VCaP (cell line): ENCODE measurements at regions not wholly inside any gene's neighbourhood (a gene's known extent, or its start where the extent isn't known, plus 50 kb on each side); places are given as distances from the start of the nearest gene placed in this dataset.

Experiments
- H3K27ac ChIP-seq: fragments of 450-650 bp; 2 replicates; pipeline ENCODE4 v1.5.1; 2017
- TF ChIP-seq, protein P1 (sequence below): fragments of 450-650 bp; conservative IDR thresholded peaks from 2 replicates; pipeline ENCODE4 v1.5.1; 2017; ENCODE audit warnings: mild to moderate bottlenecking, moderate library complexity

DNA sequence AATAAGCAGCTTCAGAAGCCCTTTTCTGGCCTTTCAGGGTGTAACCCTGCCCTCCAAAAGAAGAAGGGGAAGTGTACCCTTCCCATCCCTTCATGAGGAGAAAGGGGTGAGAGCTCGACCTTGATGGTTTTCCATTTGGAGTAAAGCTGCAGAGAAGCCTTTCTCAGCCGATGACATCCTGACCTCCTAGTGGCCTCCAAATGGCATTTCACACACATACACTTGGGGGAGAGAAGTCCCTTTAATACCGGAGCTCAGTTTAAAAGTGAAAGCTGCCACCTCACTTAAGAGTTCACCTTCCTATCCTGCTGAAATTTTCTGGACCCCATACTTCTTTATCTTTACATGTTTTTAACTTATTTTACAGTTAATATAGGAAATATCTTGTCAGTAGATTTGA lies 716.7 kb downstream of the DCDC2C start:
- H3K27ac ChIP-seq, result peak overlapping the region; percentile 34; the same call in 1 of the 2 replicates
- TF ChIP-seq, protein P1, sequence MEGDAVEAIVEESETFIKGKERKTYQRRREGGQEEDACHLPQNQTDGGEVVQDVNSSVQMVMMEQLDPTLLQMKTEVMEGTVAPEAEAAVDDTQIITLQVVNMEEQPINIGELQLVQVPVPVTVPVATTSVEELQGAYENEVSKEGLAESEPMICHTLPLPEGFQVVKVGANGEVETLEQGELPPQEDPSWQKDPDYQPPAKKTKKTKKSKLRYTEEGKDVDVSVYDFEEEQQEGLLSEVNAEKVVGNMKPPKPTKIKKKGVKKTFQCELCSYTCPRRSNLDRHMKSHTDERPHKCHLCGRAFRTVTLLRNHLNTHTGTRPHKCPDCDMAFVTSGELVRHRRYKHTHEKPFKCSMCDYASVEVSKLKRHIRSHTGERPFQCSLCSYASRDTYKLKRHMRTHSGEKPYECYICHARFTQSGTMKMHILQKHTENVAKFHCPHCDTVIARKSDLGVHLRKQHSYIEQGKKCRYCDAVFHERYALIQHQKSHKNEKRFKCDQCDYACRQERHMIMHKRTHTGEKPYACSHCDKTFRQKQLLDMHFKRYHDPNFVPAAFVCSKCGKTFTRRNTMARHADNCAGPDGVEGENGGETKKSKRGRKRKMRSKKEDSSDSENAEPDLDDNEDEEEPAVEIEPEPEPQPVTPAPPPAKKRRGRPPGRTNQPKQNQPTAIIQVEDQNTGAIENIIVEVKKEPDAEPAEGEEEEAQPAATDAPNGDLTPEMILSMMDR, result 0 out of 2 replicates have a peak, but pooled peaks have one; percentile 13

- TF ChIP-seq, protein P1, result no peak
- H3K27ac ChIP-seq, result no peak overlapping the region
These were observed 720.8 kb downstream of the DCDC2C start for GRCh38 chr2:4424153-4424552.

DNA sequence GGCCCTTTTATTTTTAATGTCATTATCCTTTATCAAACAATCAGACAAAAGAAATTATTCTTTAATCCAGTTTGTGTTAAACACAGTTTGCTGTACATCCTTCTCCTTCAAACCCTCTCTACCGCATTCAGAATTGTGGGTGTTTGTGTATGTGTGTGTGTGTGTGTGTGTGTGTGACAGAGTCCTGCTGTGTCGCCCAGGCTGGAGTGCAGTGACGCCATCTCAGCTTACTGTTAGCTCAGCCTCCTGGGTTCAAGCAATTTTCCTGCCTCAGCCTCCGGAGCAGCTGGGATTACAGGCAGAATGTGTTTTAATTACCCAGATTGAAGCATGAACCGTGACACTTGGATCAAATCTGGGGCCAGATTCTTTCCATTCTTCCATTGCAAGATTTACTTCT lies 723.7 kb downstream of the DCDC2C start:
- TF ChIP-seq, protein P1, result no peak
- H3K27ac ChIP-seq, result no peak overlapping the region

DNA sequence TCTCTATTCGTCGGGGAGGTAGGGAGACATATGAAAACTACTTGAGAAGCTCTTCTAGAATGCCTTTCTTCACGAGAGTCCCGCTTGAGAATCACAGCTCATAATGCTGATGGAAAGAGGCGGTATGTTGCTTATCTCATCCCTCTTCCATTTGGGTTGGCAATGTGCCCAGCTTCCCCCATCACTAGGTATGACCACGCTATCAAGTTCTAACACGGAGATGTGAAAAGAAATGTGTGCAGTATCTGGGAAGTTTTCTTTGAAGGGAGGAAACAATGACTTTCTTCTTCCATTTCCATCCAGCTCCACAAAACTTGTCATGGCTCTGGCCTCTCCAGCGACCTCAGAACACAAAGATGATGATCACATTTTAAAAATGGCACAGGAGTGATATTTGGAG lies 742.4 kb downstream of the DCDC2C start:
- H3K27ac ChIP-seq, result no peak overlapping the region
- TF ChIP-seq, protein P1, result no peak

DNA sequence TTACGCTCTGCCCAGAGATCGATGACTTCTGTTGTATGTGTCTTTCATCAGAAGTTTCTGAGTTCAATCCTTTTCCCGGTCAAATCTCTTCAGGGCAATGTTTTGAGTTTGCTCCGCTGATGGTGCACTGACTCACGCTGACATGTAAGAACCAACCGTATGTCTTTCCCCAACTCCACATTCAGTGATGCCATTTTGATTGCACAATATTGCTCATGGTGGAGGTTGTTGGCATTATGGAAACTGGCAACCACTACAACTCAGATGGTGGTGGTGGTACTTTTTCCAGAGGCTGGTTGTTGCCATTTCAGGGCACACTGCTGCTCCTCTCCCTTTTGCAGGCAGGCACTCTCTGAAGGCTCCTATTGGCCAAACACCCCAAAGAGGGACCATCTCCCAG lies 751.5 kb downstream of the DCDC2C start:
- no peak overlapping the region for H3K27ac ChIP-seq
- TF ChIP-seq, protein P1, result no peak

DNA sequence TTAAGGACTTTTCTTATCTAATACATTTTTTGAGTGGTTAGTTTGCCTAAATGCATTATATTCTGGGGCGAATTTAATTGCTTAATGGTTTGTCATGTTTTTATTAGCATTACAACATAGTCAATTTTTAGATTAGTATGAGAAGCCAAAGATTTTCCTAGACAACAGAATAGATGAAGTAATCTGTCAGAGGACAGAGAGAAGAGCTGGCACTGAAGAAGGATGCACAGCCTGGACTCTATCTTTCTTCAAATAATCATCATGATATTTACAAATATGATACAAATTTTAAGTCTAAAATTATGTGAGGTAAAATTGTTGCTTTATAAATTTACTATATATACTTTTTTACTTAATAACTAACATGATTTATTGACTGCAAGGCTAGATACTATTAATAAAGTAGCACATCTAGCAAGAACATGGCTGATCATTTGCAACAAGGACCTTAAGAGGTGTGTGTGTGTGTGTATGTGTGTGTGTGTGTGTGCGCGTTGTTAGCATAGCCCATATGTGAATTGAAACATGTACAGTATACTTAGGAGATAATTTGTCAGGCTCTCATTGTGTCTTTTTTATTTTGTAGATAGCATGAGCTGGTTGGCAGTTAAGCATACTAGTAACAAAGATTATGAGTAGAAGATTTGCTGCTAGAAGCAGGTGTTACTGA lies 752.2 kb downstream of the DCDC2C start:
- TF ChIP-seq, protein P1, result no peak
- H3K27ac ChIP-seq, result no peak overlapping the region

- H3K27ac ChIP-seq, result no peak overlapping the region
- TF ChIP-seq, protein P1, result no peak
These were observed 761.4 kb downstream of the DCDC2C start for GRCh38 chr2:4464634-4465266.
